H1 (cell line): ENCODE measurements at regions not wholly inside any gene's neighbourhood (a gene's known extent, or its start where the extent isn't known, plus 50 kb on each side); places are given as distances from the start of the nearest gene placed in this dataset.

Experiments used
- CTCF ChIA-PET: fragments of 300-600 bp; sonication (Branson Sonifier 250); formaldehyde crosslinking; loops from one replicate; lab custom pipeline; 2021; ENCODE audit not compliant: partially characterized antibody; lab: Charles Lee
- POLR2A ChIA-PET: fragments of 300-600 bp; sonication (Branson Sonifier 250); formaldehyde crosslinking; loops from one replicate; lab custom pipeline; 2021; ENCODE audit warnings: inconsistent platforms; ENCODE audit not compliant: partially characterized antibody; lab: Charles Lee
- DNase-seq, 2 experiments: peaks; one replicate each; pipeline versions ENCODE4 v3.0.0 to v3.0.0-alpha.2; 2010 to 2022; ENCODE audit warnings: low spot score in 2 of 2, low read depth in 1 of 2, mixed read lengths in 1 of 2
- FAIRE-seq: peaks from 2 replicates; lab custom pipeline; 2011; peaks lifted over from hg19 to GRCh38; lab: Jason Lieb, UNC
- H2AFZ ChIP-seq: 2 replicates; pipeline ENCODE4 v1.8.1; 2012; ENCODE audit warnings: low read length, inconsistent platforms
- H2AK5ac ChIP-seq: 2 replicates; pipeline ENCODE4 v1.6.1; 2013; ENCODE audit warnings: low read depth, low read length
- H2BK120ac ChIP-seq: replicated peaks from 2 replicates; pipeline ENCODE3; 2013; ENCODE audit warnings: low read depth, low read length, inconsistent platforms
- H2BK12ac ChIP-seq: 2 replicates; pipeline ENCODE4 v1.6.1; 2013; ENCODE audit warnings: low read depth, low read length
- H2BK15ac ChIP-seq: 2 replicates; pipeline ENCODE4 v1.6.1; 2013; ENCODE audit warnings: low read length
- H2BK20ac ChIP-seq: 2 replicates; pipeline ENCODE4 v1.6.1; 2013; ENCODE audit warnings: low read length
- H2BK5ac ChIP-seq: 2 replicates; pipeline ENCODE4 v1.6.1; 2013; ENCODE audit warnings: low read depth, low read length
- H3K14ac ChIP-seq: 2 replicates; pipeline ENCODE4 v1.6.1; 2013; ENCODE audit warnings: inconsistent platforms; ENCODE audit not compliant: insufficient read length
- H3K18ac ChIP-seq: 2 replicates; pipeline ENCODE4 v1.6.1; 2013; ENCODE audit warnings: low read length; ENCODE audit errors: extremely low read depth
- H3K23ac ChIP-seq: 2 replicates; pipeline ENCODE4 v1.6.1; 2013; ENCODE audit warnings: inconsistent platforms; ENCODE audit not compliant: insufficient read length
- H3K23me2 ChIP-seq: 2 replicates; pipeline ENCODE4 v1.6.1; 2013; ENCODE audit warnings: low read depth, low read length
- H3K27ac ChIP-seq: 2 replicates; pipeline ENCODE4 v1.6.1; 2011; ENCODE audit warnings: low read depth, low read length, inconsistent platforms
- H3K27me3 ChIP-seq, 4 experiments: replicated peaks in 1 of 4; 1 replicate in 1 of 4; 2 replicates in 3 of 4; pipeline versions ENCODE4 v1.6.1 to v1.8.1; 2011 to 2013; ENCODE audit warnings: low read length in 3 of 4, mild to moderate bottlenecking in 3 of 4, inconsistent platforms in 2 of 4, mixed read lengths in 2 of 4, moderate library complexity in 1 of 4; ENCODE audit not compliant: control insufficient read depth in 3 of 4, insufficient read depth in 3 of 4; ENCODE audit errors: extremely low read depth in 1 of 4
- H3K36me3 ChIP-seq, 4 experiments: 2 replicates each; pipeline versions ENCODE4 v1.6.1 to v1.8.1; 2011 to 2013; ENCODE audit warnings: mild to moderate bottlenecking in 4 of 4, low read length in 3 of 4, moderate library complexity in 2 of 4, control low read depth in 1 of 4, inconsistent platforms in 1 of 4; ENCODE audit not compliant: insufficient read depth in 4 of 4, control insufficient read depth in 2 of 4
- H3K4ac ChIP-seq: replicated peaks from 2 replicates; pipeline ENCODE3; 2013; ENCODE audit warnings: low read length, low read depth, mixed read lengths, inconsistent platforms; ENCODE audit not compliant: insufficient read length
- H3K4me1 ChIP-seq, 4 experiments: replicated peaks in 1 of 4; 1 replicate in 1 of 4; 2 replicates in 3 of 4; pipeline versions ENCODE4 v1.6.1 to v1.8.1; 2011 to 2013; ENCODE audit warnings: low read length in 3 of 4, inconsistent platforms in 2 of 4, mixed read lengths in 1 of 4; ENCODE audit not compliant: insufficient read depth in 4 of 4, control insufficient read depth in 3 of 4
- H3K4me2 ChIP-seq, 2 experiments: 2 replicates each; pipeline versions ENCODE4 v1.6.1 to v1.8.1; 2011 to 2013; ENCODE audit warnings: low read depth in 2 of 2, low read length in 2 of 2, control low read depth in 1 of 2, inconsistent platforms in 1 of 2, mild to moderate bottlenecking in 1 of 2; ENCODE audit not compliant: insufficient read depth in 1 of 2
- H3K4me3 ChIP-seq, 4 experiments: fragments of 200-600, 300-600 bp in 1 of 4; sonication (generic), shearing (Covaris generic), sonication (Bioruptor Twin) in 1 of 4; 2 replicates each; pipeline versions ENCODE4 v1.5.1 to v1.8.1; 2011 to 2016; ENCODE audit warnings: low read length in 4 of 4, low read depth in 3 of 4, control low read depth in 2 of 4, inconsistent platforms in 2 of 4, mild to moderate bottlenecking in 2 of 4, mixed read lengths in 1 of 4, moderate library complexity in 1 of 4; ENCODE audit not compliant: insufficient read depth in 2 of 4; ENCODE audit errors: extremely low read depth in 1 of 4
- H3K56ac ChIP-seq: replicated peaks from 2 replicates; pipeline ENCODE3; 2013; ENCODE audit warnings: low read depth, mild to moderate bottlenecking, mixed read lengths, low read length, inconsistent platforms; ENCODE audit not compliant: insufficient read length
- H3K79me1 ChIP-seq: 2 replicates; pipeline ENCODE4 v1.6.1; 2013; ENCODE audit warnings: low read depth, low read length, control low read depth
- H3K79me2 ChIP-seq, 2 experiments: 2 replicates each; pipeline versions ENCODE4 v1.6.1 to v1.8.1; 2012 to 2013; ENCODE audit warnings: low read length in 2 of 2, mild to moderate bottlenecking in 2 of 2, inconsistent platforms in 1 of 2; ENCODE audit not compliant: insufficient read depth in 2 of 2, control insufficient read depth in 1 of 2
- H3K9ac ChIP-seq, 4 experiments: replicated peaks in 1 of 4; 1 replicate in 1 of 4; 2 replicates in 3 of 4; pipeline versions ENCODE4 v1.6.1 to v1.8.1; 2011 to 2013; ENCODE audit warnings: low read depth in 3 of 4, low read length in 3 of 4, control low read depth in 2 of 4, mild to moderate bottlenecking in 2 of 4, moderate library complexity in 2 of 4, inconsistent platforms in 1 of 4; ENCODE audit errors: extremely low read depth in 1 of 4
- H3K9me3 ChIP-seq, 2 experiments: 2 replicates each; pipeline versions ENCODE4 v1.6.1 to v1.8.1; 2012 to 2013; ENCODE audit warnings: mild to moderate bottlenecking in 2 of 2, moderate library complexity in 2 of 2, control low read depth in 1 of 2, inconsistent platforms in 1 of 2, low read depth in 1 of 2, low read length in 1 of 2, mixed read lengths in 1 of 2; ENCODE audit not compliant: insufficient read depth in 2 of 2
- H4K20me1 ChIP-seq, 2 experiments: replicated peaks in 1 of 2; 2 replicates each; pipeline versions ENCODE3 to v1.8.1; 2011 to 2013; ENCODE audit warnings: inconsistent platforms in 2 of 2, low read length in 2 of 2, mild to moderate bottlenecking in 1 of 2; ENCODE audit not compliant: insufficient read depth in 2 of 2, control insufficient read depth in 1 of 2
- H4K5ac ChIP-seq: 2 replicates; pipeline ENCODE4 v1.6.1; 2013; ENCODE audit warnings: low read length, low read depth, mixed read lengths, inconsistent platforms; ENCODE audit not compliant: insufficient read length
- H4K8ac ChIP-seq: 2 replicates; pipeline ENCODE4 v1.8.0; 2013; ENCODE audit warnings: mild to moderate bottlenecking, moderate library complexity, low read length, inconsistent platforms; ENCODE audit not compliant: insufficient read depth; ENCODE audit errors: extremely low read depth
- H4K91ac ChIP-seq: replicated peaks from 2 replicates; pipeline ENCODE3; 2013; ENCODE audit warnings: low read length, mixed read lengths, inconsistent platforms; ENCODE audit not compliant: insufficient read length
- BCL11A ChIP-seq, 2 experiments: IDR thresholded peaks; one replicate each; pipeline ENCODE4 v1.6.1; 2011; ENCODE audit warnings: low read depth in 2 of 2, low read length in 2 of 2, mild to moderate bottlenecking in 2 of 2
- BRCA1 ChIP-seq: IDR thresholded peaks from 2 replicates; pipeline ENCODE4 v1.6.1; 2012; ENCODE audit warnings: low read depth, low read length, improper control_type of control experiment
- CHD2 ChIP-seq: IDR thresholded peaks from 2 replicates; pipeline ENCODE4 v1.6.1; 2012; ENCODE audit warnings: low read length, improper control_type of control experiment
- CTBP2 ChIP-seq: IDR thresholded peaks from 2 replicates; pipeline ENCODE4 v1.7.0; 2011; ENCODE audit warnings: borderline replicate concordance, mild to moderate bottlenecking, moderate library complexity, mixed read lengths, low read length; ENCODE audit not compliant: insufficient read depth, insufficient read length
- EP300 ChIP-seq, 2 experiments: IDR thresholded peaks; 1 replicate in 1 of 2; 2 replicates in 1 of 2; pipeline ENCODE4 v1.6.1; 2011 to 2012; ENCODE audit warnings: low read depth in 2 of 2, low read length in 2 of 2, mild to moderate bottlenecking in 2 of 2, borderline replicate concordance in 1 of 2, inconsistent platforms in 1 of 2, moderate library complexity in 1 of 2
- EZH2 ChIP-seq: fragments of 200-600 bp; sonication (generic); IDR thresholded peaks from 2 replicates; pipeline ENCODE4 v1.7.1; 2012; ENCODE audit warnings: low read depth, mild to moderate bottlenecking, moderate library complexity, low read length, inconsistent platforms; ENCODE audit not compliant: severe bottlenecking
- RNF2 ChIP-seq: fragments of 200-900, 300-1000 bp; sonication (generic); IDR thresholded peaks from 2 replicates; pipeline ENCODE4 v1.7.1; 2016; ENCODE audit warnings: borderline replicate concordance, low read depth, mild to moderate bottlenecking, antibody characterized with exemption, low read length; ENCODE audit not compliant: poor library complexity, severe bottlenecking; ENCODE audit errors: missing control alignments
- SIN3A ChIP-seq, 2 experiments: IDR thresholded peaks in 1 of 2; conservative IDR thresholded peaks in 1 of 2; 2 replicates each; pipeline ENCODE4 v1.6.1; 2011 to 2012; ENCODE audit warnings: low read length in 2 of 2, improper control_type of control experiment in 1 of 2, low read depth in 1 of 2, mild to moderate bottlenecking in 1 of 2
- SP1 ChIP-seq: IDR thresholded peaks from 2 replicates; pipeline ENCODE4 v1.6.1; 2011; ENCODE audit warnings: low read depth, low read length
- SP2 ChIP-seq: IDR thresholded peaks from 2 replicates; pipeline ENCODE4 v1.6.1; 2012; ENCODE audit warnings: mild to moderate bottlenecking, low read length, inconsistent platforms
- SP4 ChIP-seq: IDR thresholded peaks from 2 replicates; pipeline ENCODE4 v1.6.1; 2012; ENCODE audit warnings: low read length, inconsistent platforms
- TAF7 ChIP-seq: optimal IDR thresholded peaks from 2 replicates; pipeline ENCODE3; 2011; ENCODE audit warnings: low read depth, mild to moderate bottlenecking, inconsistent platforms, low read length, moderate library complexity, borderline replicate concordance
- ZNF274 ChIP-seq: IDR thresholded peaks from 2 replicates; pipeline ENCODE4 v1.7.0; 2012; ENCODE audit warnings: low read length, borderline replicate concordance; ENCODE audit errors: extremely low read depth
- WGBS, 2 experiments: shearing (Covaris generic) in 1 of 2; methylation state at CpG; one replicate each; pipeline versions ENCODE4 v1.1.6 to v1.1.7; 2013 to 2015; ENCODE audit warnings: low lambda C conversion rate in 2 of 2, mixed read lengths in 2 of 2, inconsistent platforms in 1 of 2, low coverage in 1 of 2, missing lambda C conversion rate in 1 of 2; ENCODE audit not compliant: insufficient replicate concordance in 2 of 2, insufficient coverage in 1 of 2, insufficient read length in 1 of 2; ENCODE audit errors: extremely low coverage in 1 of 2, missing lambda C conversion rate in 1 of 2; 5-methylcytosine and 5-hydroxymethylcytosine counted together
- TF ChIP-seq, protein P1 (sequence below): IDR thresholded peaks from 2 replicates; pipeline ENCODE4 v1.6.1; 2011; ENCODE audit warnings: low read depth, mild to moderate bottlenecking, low read length; ENCODE audit not compliant: insufficient read depth

DNA sequence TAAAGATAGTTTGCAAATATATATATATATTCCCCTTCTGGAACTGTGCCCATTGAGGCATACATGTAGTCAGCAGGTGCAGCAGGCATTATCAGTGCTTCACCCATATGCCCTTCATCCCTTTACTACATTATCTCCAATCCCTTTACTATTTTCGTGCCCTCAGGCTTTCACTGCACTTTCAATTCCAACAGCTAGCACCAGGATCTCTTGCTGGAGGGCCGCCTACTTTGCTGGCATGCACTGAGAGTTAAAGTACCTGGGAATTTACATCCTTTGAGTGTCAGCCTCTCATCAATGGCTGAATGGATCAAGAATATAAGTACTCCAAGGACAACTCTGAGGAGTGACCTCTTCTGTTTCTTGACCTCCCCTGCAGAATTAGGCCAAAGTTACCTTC lies 222.1 kb upstream of the CFAP20DC start:
- no peaks in the 10 kb centered on the region for H3K79me2 ChIP-seq
- no peak overlapping the region for H3K23ac ChIP-seq
- WGBS, 2 experiments, result 85% methylated on average over 2 of the region's 2 CpGs; no CpG with 5 or more reads in 1 of the 2 experiments
- H3K56ac ChIP-seq, result no peak overlapping the region
- H3K9ac ChIP-seq, result no peak overlapping the region
- no peak overlapping the region for H2BK15ac ChIP-seq
- H2BK12ac ChIP-seq, result no peak overlapping the region
- H3K4me2 ChIP-seq, result no peak overlapping the region
- no peaks in the 10 kb centered on the region for H3K36me3 ChIP-seq
- H3K4me1 ChIP-seq, result no peaks in the 10 kb centered on the region
- no peaks in the 10 kb centered on the region for H3K79me1 ChIP-seq
- ChIA-PET CTCF (no interaction called here), POLR2A (no interaction called here)
- H4K91ac ChIP-seq, result no peak overlapping the region
- H3K23me2 ChIP-seq, result no peaks in the 10 kb centered on the region
- no peak overlapping the region for H4K8ac ChIP-seq
- no peak overlapping the region for H2BK5ac ChIP-seq
- H2AFZ ChIP-seq, result no peak overlapping the region
- FAIRE-seq (no peak), DNase-seq (no peak)
- H3K14ac ChIP-seq, result no peak overlapping the region
- no peak overlapping the region for H3K27ac ChIP-seq
- H3K4me3 ChIP-seq, result no peak overlapping the region
- H3K9me3 ChIP-seq, result no peaks in the 10 kb centered on the region
- H4K5ac ChIP-seq, result no peak overlapping the region
- no peak overlapping the region for H3K18ac ChIP-seq
- H3K27me3 ChIP-seq, result no peaks in the 10 kb centered on the region
- H3K4ac ChIP-seq, result no peak overlapping the region
- H2AK5ac ChIP-seq, result no peak overlapping the region
- no peaks in the 10 kb centered on the region for H4K20me1 ChIP-seq
- no peak overlapping the region for H2BK120ac ChIP-seq
- H2BK20ac ChIP-seq, result no peak overlapping the region
- TF ChIP-seq BRCA1 (no peak), BCL11A (IDR thresholded peaks at IDR 0.05; ENCODE audit: low read depth in 2 of 2, low read length in 2 of 2) (no peak), SP2 (no peak), EZH2 (no peak), CTBP2 (no peak), TAF7 (no peak), CHD2 (no peak), SP4 (no peak), EP300 (IDR thresholded peaks at IDR 0.05; ENCODE audit: borderline replicate concordance in 1 of 2, low read depth in 2 of 2, low read length in 2 of 2) (no peak), RNF2 (no peak), SP1 (no peak), SIN3A (conservative IDR thresholded peaks at IDR 0.05 in 1 of 2, IDR thresholded peaks at IDR 0.05 in 1 of 2; ENCODE audit: low read depth in 1 of 2, low read length in 2 of 2) (no peak), ZNF274 (no peak)
- TF ChIP-seq, protein P1, sequence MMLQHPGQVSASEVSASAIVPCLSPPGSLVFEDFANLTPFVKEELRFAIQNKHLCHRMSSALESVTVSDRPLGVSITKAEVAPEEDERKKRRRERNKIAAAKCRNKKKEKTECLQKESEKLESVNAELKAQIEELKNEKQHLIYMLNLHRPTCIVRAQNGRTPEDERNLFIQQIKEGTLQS, result no peak
